A549 (cell line): ENCODE measurements at regions not wholly inside any gene's neighbourhood (a gene's known extent, or its start where the extent isn't known, plus 50 kb on each side); places are given as distances from the start of the nearest gene placed in this dataset.

Experiments
- ATAC-seq, 2 experiments: fragments of 200-7000 bp in 1 of 2; fragments of >200 bp in 1 of 2; cut with Nextera tagmentation in 1 of 2; cut with Tn5 transposase in 1 of 2; 3 replicates each; pipeline versions ENCODE4 v1.8.0 to v1.9.1; 2018 to 2020; ENCODE audit warnings: mild to moderate bottlenecking in 1 of 2, moderate library complexity in 1 of 2
- CTCF ChIA-PET: fragments of 300-600 bp; sonication (Branson Sonifier 250); formaldehyde crosslinking; extraction: SDS; loops from one replicate; lab custom pipeline; 2021; ENCODE audit warnings: antibody characterized with exemption, inconsistent platforms; lab: Yijun Ruan, JAX
- POLR2A ChIA-PET: fragments of 350-600 bp; formaldehyde crosslinking; extraction: SDS; loops from one replicate; lab custom pipeline; 2021; ENCODE audit warnings: antibody characterized with exemption, inconsistent platforms; lab: Yijun Ruan, JAX
- DNase-seq, 2 experiments: peaks; one replicate each; pipeline versions ENCODE4 v3.0.0 to v3.0.0-alpha.2; 2011 to 2016; ENCODE audit warnings: low read depth in 1 of 2, low spot score in 1 of 2
- FAIRE-seq: peaks from 2 replicates; lab custom pipeline; 2011; peaks lifted over from hg19 to GRCh38; lab: Jason Lieb, UNC
- H3K27ac ChIP-seq, 2 experiments: fragments of >200 bp; sonication (Bioruptor Twin); formaldehyde crosslinking; 3 replicates each; pipeline ENCODE4 v1.5.1; 2016 to 2017
- H3K4me1 ChIP-seq: fragments of >200 bp; sonication (Bioruptor Twin); formaldehyde crosslinking; 3 replicates; pipeline ENCODE4 v1.6.1; 2016
- H3K4me2 ChIP-seq: fragments of >200 bp; sonication (Bioruptor Twin); formaldehyde crosslinking; 3 replicates; pipeline ENCODE4 v1.6.1; 2016
- H3K4me3 ChIP-seq: fragments of >200 bp; sonication (Bioruptor Twin); formaldehyde crosslinking; 3 replicates; pipeline ENCODE4 v1.5.1; 2016
- H3K9me3 ChIP-seq: fragments of >200 bp; sonication (Bioruptor Twin); formaldehyde crosslinking; 3 replicates; pipeline ENCODE4 v1.6.1; 2016
- ATOH8 ChIP-seq: fragments of 250-450 bp; sonication (Bioruptor Pico); IDR thresholded peaks from 2 replicates; pipeline ENCODE4 v1.5.0; 2020; ENCODE audit warnings: low read depth, mild to moderate bottlenecking, moderate library complexity
- CHD2 ChIP-seq: fragments of 150-350 bp; IDR thresholded peaks from 2 replicates; pipeline ENCODE4 v1.6.1; 2014; ENCODE audit warnings: low read length; ENCODE audit not compliant: partially characterized antibody
- CHD4 ChIP-seq: fragments of 200-600 bp; sonication (generic); IDR thresholded peaks from 2 replicates; pipeline ENCODE4 v1.6.1; 2016; ENCODE audit warnings: antibody characterized with exemption, mild to moderate bottlenecking, borderline replicate concordance
- CTCF ChIP-seq: fragments of >200 bp; sonication (Bioruptor Twin); formaldehyde crosslinking; IDR thresholded peaks from 3 replicates; pipeline ENCODE4 v1.5.1; 2016
- HES2 ChIP-seq: fragments of >200 bp; sonication (Bioruptor Twin); formaldehyde crosslinking; IDR thresholded peaks from 2 replicates; pipeline ENCODE4 v1.6.1; 2016
- HEYL ChIP-seq: fragments of 250-450 bp; sonication (Bioruptor Pico); IDR thresholded peaks from 2 replicates; pipeline ENCODE4 v1.8.0; 2021; ENCODE audit warnings: mild to moderate bottlenecking, moderate library complexity
- HOXB13 ChIP-seq: fragments of 250-450 bp; sonication (Bioruptor Pico); IDR thresholded peaks from 2 replicates; pipeline ENCODE4 v1.5.0; 2020; ENCODE audit warnings: low read depth, mild to moderate bottlenecking, moderate library complexity
- MAX ChIP-seq: IDR thresholded peaks from 2 replicates; pipeline ENCODE4 v1.6.1; 2012
- NR3C1 ChIP-seq: fragments of >200 bp; sonication (Bioruptor Twin); formaldehyde crosslinking; IDR thresholded peaks from 3 replicates; pipeline ENCODE4 v1.6.1; 2017
- PBX3 ChIP-seq: IDR thresholded peaks from 2 replicates; pipeline ENCODE4 v1.6.1; 2012
- RAD21 ChIP-seq, 2 experiments: fragments of >200 bp in 1 of 2; sonication (Bioruptor Twin) in 1 of 2; formaldehyde crosslinking in 1 of 2; IDR thresholded peaks in 1 of 2; conservative IDR thresholded peaks in 1 of 2; 2 replicates in 1 of 2; 3 replicates in 1 of 2; pipeline ENCODE4 v1.6.1; 2012 to 2018; ENCODE audit warnings: inconsistent platforms in 1 of 2
- RARB ChIP-seq: fragments of 250-450 bp; sonication (Bioruptor Pico); IDR thresholded peaks from 2 replicates; pipeline ENCODE4 v1.8.0; 2021; ENCODE audit warnings: mild to moderate bottlenecking, moderate library complexity
- SMC3 ChIP-seq: fragments of >200 bp; sonication (Bioruptor Twin); formaldehyde crosslinking; IDR thresholded peaks from 3 replicates; pipeline ENCODE4 v1.6.1; 2018; ENCODE audit warnings: inconsistent platforms
- TP53 ChIP-seq: fragments of 250-450 bp; sonication (Bioruptor Pico); IDR thresholded peaks from 2 replicates; pipeline ENCODE4 v1.5.0; 2021; ENCODE audit warnings: mild to moderate bottlenecking, moderate library complexity
- ZC3H11A ChIP-seq: fragments of 450-650 bp; IDR thresholded peaks from 2 replicates; pipeline ENCODE4 v1.6.1; 2014; ENCODE audit warnings: antibody characterized with exemption, mild to moderate bottlenecking
- ZFP36 ChIP-seq: fragments of 450-650 bp; IDR thresholded peaks from 2 replicates; pipeline ENCODE4 v1.6.1; 2014; ENCODE audit warnings: borderline replicate concordance; ENCODE audit not compliant: partially characterized antibody
- WGBS: methylation state at CpG from one replicate; pipeline ENCODE4 v1.1.6; 2017; ENCODE audit errors: missing lambda C conversion rate; 5-methylcytosine and 5-hydroxymethylcytosine counted together

- no peak for FAIRE-seq
- no peak for ATAC-seq
Measured at GRCh38 chr2:65688141-65688886, 255.9 kb upstream of the SPRED2 start.

GRCh38 chr2:65687614-65688013, 255.2 kb upstream of the SPRED2 start:
- H3K4me1 ChIP-seq = no peaks in the 10 kb centered on the region
- H3K4me2 ChIP-seq = no peak overlapping the region
- no peaks in the 10 kb centered on the region for H3K9me3 ChIP-seq
- no peak for ATAC-seq
- no peak for FAIRE-seq
- WGBS = 75% methylated on average over 9 of the region's 9 CpGs
- ChIA-PET CTCF (interaction anchor here (0.6 to 1.6 kb wide), 2 partner anchors 42 to 47 kb away, joined by 3 to 4 read pairs; no protein-coding TSS in a partner anchor), POLR2A (no interaction called here)
- H3K27ac ChIP-seq = no peak overlapping the region
- TF ChIP-seq HOXB13 (CRISPR knock-in tag) (no peak), ATOH8 (no peak), ZC3H11A (no peak), PBX3 (no peak), RARB (CRISPR knock-in tag) (no peak), NR3C1 (no peak), TP53 (CRISPR knock-in tag) (no peak), HEYL (CRISPR knock-in tag) (no peak), RAD21 (conservative IDR thresholded peaks at IDR 0.05 in 1 of 2, IDR thresholded peaks at IDR 0.05 in 1 of 2) (no peak), MAX (no peak), CHD4 (no peak)
- no peak overlapping the region for H3K4me3 ChIP-seq
- no peak for DNase-seq

More at GRCh38 chr2:65688141-65688886, 255.9 kb upstream of the SPRED2 start:
- Histone ChIP-seq H3K4me2 (no peak overlapping the region), H3K27ac (no peak overlapping the region), H3K4me3 (no peak overlapping the region), H3K9me3 (no peaks in the 10 kb centered on the region), H3K4me1 (no peaks in the 10 kb centered on the region)
- DNase-seq = no peak
- TF ChIP-seq CHD2 = no peak
- ChIA-PET CTCF (interaction anchor here (1.5 to 2.0 kb wide), 4 partner anchors 22 to 73 kb away, joined by 3 to 6 read pairs (median 4); no protein-coding TSS in a partner anchor), POLR2A (no interaction called here)
- 12% methylated on average over 4 of the region's 4 CpGs for WGBS

- POLR2A ChIA-PET = no interaction called here
- H3K4me1 ChIP-seq = no peaks in the 10 kb centered on the region
- DNase-seq = no peak
- peak; percentile 13 for FAIRE-seq
- TF ChIP-seq HES2 (no peak), CTCF (peak; percentile 23; the same call in 1 of the 3 replicates), RAD21 (conservative IDR thresholded peaks at IDR 0.05 in 1 of 2, IDR thresholded peaks at IDR 0.05 in 1 of 2) (peak; percentile 18 to 24; a peak in 2 of 5 replicates), SMC3 (0 out of 3 replicates have a peak, but pooled peaks have one; percentile 13), ZFP36 (no peak)
- TF ChIP-seq, all 56 proteins: peak for 3
- Histone ChIP-seq H3K4me2 (no peak overlapping the region), H3K4me3 (no peak overlapping the region), H3K9me3 (0 out of 3 replicates have a peak, but pooled peaks cover 2% of the 10 kb centered on the region), H3K27ac (no peak overlapping the region)
- CTCF ChIA-PET = interaction anchor here (0.6 to 1.6 kb wide), 2 partner anchors 42 to 47 kb away, joined by 3 to 4 read pairs; no protein-coding TSS in a partner anchor
- ATAC-seq = no peak
- 35% methylated on average over 5 of the region's 5 CpGs for WGBS
Measured at GRCh38 chr2:65686928-65687521, 254.6 kb upstream of the SPRED2 start.
